GM21390 (cell line): ENCODE measurements at regions not wholly inside any gene's neighbourhood (a gene's known extent, or its start where the extent isn't known, plus 50 kb on each side); places are given as distances from the start of the nearest gene placed in this dataset.

ENCODE experiments used
- ATAC-seq: cut with Tn5 transposase; IDR thresholded peaks from one replicate; pipeline ENCODE4 v1.9.1; 2021; ENCODE audit not compliant: unreplicated experiment

- no peak for ATAC-seq
Observed at GRCh38 chr1:232386294-232386693, 243.6 kb downstream of the SIPA1L2 start.

- no peak for ATAC-seq
Observed at GRCh38 chr1:232385221-232385620, 244.7 kb downstream of the SIPA1L2 start.

- ATAC-seq: no peak
Observed at GRCh38 chr1:232384171-232384883, 245.6 kb downstream of the SIPA1L2 start.

- no peak for ATAC-seq
Observed at GRCh38 chr1:232383455-232384123, 246.3 kb downstream of the SIPA1L2 start.

GRCh38 chr1:232382671-232383070, 247.3 kb downstream of the SIPA1L2 start:
- no peak for ATAC-seq

GRCh38 chr1:232381394-232382100, 248.4 kb downstream of the SIPA1L2 start:
- ATAC-seq: no peak

GRCh38 chr1:232380596-232380995, 249.3 kb downstream of the SIPA1L2 start:
- ATAC-seq: no peak

- ATAC-seq: no peak
Observed at GRCh38 chr1:232380131-232380530, 249.8 kb downstream of the SIPA1L2 start.

GRCh38 chr1:232379063-232379434, 250.9 kb downstream of the SIPA1L2 start:
- ATAC-seq: no peak

GRCh38 chr1:232378266-232379062, 251.5 kb downstream of the SIPA1L2 start:
- no peak for ATAC-seq

- no peak for ATAC-seq
Observed at GRCh38 chr1:232377494-232377770, 252.5 kb downstream of the SIPA1L2 start.

- no peak for ATAC-seq
Observed at GRCh38 chr1:232376632-232377493, 253.1 kb downstream of the SIPA1L2 start.

- no peak for ATAC-seq
Observed at GRCh38 chr1:232372841-232373440, 257.0 kb downstream of the SIPA1L2 start.

- ATAC-seq: no peak
Observed at GRCh38 chr1:232372431-232372830, 257.5 kb downstream of the SIPA1L2 start.

- ATAC-seq: no peak
Observed at GRCh38 chr1:232369451-232370296, 260.3 kb downstream of the SIPA1L2 start.

GRCh38 chr1:232368821-232369321, 261.1 kb downstream of the SIPA1L2 start:
- ATAC-seq: no peak

- ATAC-seq: no peak
Observed at GRCh38 chr1:232367293-232367692, 262.6 kb downstream of the SIPA1L2 start.

GRCh38 chr1:232364654-232365382, 265.1 kb downstream of the SIPA1L2 start:
- ATAC-seq: no peak
